HG02943 (cell line): ENCODE measurements at regions not wholly inside any gene's neighbourhood (a gene's known extent, or its start where the extent isn't known, plus 50 kb on each side); places are given as distances from the start of the nearest gene placed in this dataset.

Experiments used
- ATAC-seq: cut with Tn5 transposase; IDR thresholded peaks from one replicate; pipeline ENCODE4 v1.9.1; 2021; ENCODE audit warnings: mild to moderate bottlenecking, low read depth, moderate library complexity; ENCODE audit not compliant: unreplicated experiment

- ATAC-seq = no peak
Observed at GRCh38 chr7:112843151-112843550, 53.0 kb upstream of the TMEM168 start.
